DMS 273 treated with DMSO at 0.1 percent for 48 hours (cell line): ENCODE measurements at regions not wholly inside any gene's neighbourhood (a gene's known extent, or its start where the extent isn't known, plus 50 kb on each side); places are given as distances from the start of the nearest gene placed in this dataset.
"Not testable (repeated sequence)": the region's sequence is repeated elsewhere in the genome, so short reads cannot be mapped to it uniquely, and the experiment has no call there.

ENCODE experiments used
- DNase-seq: peaks from one replicate; lab custom pipeline; 2025; lab: John Stamatoyannopoulos, UW

DNA sequence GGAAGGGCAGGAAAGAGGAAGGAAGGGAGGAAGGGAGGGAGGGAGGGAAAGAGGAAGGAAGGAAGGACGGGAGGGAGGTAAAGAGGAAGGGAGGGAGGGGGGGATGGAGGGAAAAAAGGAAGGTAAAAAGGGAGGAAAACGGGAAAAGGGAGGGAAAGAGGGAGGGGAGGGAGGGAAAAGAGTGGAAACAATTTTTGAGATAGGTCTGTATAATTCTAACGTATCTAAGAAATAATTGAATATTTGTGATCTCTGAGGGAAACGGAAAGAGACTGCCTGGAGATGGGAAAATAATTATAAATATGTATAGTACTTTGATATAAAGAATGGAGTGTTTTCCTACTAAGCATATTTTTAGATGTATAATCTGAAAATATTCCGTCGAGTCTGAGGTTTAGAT, 158.2 kb upstream of the FOXK1 start:
- no peak for DNase-seq

- no peak for DNase-seq
These were observed 156.2 kb upstream of the FOXK1 start for GRCh38 chr7:4525884-4526283.

DNA sequence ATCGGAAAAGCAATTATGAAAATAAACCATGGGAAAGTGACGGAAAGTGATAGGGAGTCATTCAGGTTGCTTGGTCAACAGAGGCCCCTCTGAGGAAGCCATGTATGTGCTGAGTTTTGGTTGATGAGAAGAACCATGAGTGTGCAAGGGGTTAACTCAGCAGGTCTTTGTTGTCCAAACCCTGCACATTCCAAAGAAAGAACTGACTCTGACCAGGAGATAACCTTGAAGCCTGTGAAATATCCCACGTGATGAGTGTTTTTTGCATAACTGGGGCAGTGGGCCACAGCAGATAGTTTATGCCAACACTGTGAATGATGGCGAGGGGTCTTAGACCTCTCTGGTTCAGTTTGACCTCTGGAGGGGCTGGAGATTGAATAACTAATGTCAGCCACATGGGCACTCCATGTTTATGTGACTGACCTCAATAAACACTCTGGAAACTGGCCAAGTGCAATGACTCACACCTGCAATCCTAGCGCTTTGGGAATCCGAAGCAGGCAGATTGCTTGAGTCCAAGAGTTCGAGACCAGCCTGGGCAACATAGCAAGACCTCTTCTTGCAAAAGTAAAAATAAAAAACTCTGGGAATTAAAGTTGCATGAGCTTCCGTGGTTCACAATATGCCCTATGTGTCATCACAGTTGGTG, 154.0 kb upstream of the FOXK1 start:
- DNase-seq: no peak

DNA sequence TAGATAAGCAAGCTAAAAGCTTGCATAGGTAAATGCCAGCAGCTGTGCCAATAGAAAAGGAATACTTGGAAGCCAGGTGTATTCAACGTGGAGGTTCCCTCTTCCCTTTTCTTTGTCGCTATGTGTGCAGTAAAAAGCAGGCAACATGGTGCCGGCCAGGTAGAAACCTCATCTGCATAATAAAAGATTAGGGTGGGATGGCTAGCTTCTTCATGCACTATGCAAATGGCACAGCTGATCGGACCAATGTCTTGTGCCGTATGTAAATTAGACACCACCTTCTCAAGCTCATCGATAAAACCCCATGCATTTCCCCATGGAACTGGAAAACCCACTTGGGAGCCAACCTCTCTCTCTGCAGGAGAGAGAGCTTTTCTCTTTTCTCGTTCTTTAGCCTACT, 150.9 kb upstream of the FOXK1 start:
- no peak for DNase-seq

DNA sequence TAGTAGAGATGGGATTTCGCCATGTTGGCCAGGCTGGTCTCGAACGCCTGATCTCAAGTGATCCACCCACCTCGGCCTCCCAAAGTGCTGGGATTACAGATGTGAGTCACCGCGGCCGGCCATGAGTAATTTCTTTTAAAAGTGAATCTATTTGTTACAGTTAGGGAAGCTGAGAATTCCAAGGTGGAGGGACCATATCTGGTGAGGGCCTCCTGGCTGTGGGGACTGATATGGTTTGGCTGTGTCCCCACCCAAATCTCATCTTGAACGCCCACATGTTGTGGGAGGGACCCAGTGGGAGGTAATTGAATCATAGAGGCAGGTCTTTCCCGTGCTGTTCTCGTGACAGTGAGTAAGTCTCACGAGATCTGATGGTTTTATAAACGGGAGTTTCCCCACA, 148.8 kb upstream of the FOXK1 start:
- DNase-seq: not testable (repeated sequence)

DNA sequence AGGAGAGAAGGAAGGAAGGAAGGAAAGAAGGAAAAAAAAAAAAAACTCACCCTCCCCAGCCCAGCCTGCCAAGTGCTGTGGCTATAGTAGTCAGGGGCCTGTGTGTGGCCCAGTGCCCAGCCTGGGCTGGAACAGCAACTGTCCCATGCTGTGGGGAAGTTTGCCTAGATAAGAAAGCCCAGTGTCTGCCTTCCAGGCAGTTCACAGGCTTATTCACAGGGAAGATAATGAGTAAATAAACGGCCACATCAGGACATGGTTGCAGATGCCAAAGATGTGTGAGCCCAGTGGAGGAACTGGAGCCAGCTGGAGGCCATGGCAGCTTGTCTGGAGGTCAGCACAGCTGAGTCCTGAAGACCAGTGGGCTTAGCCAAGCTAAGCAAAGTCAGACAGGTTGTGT, 132.4 kb upstream of the FOXK1 start:
- DNase-seq: no peak

DNA sequence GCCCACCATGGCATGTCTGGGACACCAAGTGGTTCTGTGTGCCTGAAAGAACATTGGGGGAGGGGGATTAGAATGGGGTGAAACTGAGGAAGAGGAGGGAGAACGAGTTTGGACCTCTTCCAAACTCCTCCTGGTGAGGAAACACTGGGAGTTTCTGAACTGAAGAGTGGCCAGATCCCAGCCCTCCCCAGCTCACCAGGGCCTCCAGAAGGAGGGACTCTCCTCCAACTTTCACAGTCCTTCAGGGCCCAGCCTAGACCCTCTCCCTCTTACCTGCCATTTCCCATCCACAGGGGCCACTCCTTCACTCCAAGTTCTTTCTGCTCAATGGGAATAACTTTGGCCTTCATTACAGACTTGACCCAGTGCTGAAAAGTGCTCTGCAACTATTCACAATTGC, 132.0 kb upstream of the FOXK1 start:
- no peak for DNase-seq

DNA sequence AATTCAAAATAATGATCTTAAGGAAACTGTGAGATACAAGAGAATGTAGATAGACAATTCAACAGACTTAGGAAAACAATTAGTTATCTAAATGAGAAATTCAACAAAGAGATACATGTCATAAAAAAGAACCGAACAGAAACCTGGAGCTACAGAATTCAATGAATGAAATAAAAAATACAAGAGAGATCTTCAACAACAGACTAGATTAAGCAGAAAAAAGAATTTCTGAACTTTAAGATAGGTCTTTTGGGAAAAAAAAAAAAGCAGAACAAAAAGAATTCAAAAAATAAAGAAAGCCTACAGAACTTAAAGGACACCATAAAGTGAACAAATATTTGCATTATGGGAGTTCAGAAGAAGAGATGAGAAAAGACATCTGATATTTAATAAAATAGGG, 129.1 kb upstream of the FOXK1 start:
- no peak for DNase-seq

DNA sequence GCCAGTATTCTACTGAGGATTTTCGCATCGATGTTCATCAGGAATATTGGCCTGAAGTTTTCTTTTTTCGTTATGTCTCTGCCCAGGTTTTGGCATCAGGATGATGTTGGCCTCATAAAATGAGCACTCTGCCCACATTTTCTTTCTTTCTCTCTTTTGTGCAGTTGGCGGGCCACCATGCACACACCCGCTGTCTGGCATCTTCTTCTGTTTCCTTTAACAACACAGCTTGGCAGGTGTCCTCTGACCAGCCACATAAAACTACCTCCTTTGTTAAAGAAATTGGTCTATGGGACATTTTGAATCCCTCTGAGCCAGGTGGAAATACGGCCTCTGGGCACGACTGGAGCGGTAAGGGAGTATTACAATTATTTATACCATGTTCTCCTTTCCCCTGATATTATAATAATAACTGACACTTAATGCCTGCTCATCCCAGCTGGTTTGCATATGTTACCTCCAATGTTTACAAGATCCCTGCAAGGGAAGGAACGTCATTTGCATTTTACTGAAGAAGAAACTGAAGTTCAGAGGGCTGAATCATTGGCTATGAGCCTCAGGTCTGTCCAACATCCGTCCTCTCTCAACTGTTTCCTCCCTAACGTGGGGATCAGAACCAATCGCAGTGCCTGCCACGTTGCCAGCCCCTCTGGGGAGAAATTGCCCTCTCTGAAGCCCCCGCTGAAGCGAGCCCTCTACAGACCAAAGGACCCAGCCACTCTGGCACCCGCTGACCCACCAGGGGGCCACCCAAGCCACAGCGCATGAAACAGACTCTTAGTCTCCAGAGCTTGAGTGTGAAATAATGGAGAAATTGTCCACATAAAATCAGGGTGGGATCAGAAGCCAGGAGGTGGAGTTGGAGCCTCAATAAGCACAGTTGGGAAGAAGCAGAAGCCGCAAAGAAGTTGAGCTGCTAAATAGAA, 125.0 kb upstream of the FOXK1 start:
- no peak for DNase-seq

DNA sequence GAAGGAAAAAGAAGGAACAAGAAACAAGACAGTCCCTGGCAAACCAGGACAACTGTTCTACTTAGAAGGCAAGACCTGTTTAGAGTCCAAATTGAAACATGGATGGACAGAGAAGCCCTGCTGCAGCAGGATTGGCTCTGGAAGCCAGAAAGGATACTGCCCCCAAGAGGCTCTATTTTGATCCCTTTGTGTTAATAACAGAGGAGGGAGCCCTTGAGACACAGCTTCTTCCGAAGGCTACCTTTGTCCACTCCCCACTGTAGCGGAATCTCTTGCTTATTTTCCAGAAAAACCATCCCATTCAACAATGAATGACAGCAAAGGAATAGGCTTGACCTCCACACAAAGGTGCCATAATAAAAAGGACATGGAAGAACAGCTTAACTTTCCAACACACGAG, 120.3 kb upstream of the FOXK1 start:
- DNase-seq: no peak

- no peak for DNase-seq
These were observed 115.4 kb upstream of the FOXK1 start for GRCh38 chr7:4566714-4567113.

DNA sequence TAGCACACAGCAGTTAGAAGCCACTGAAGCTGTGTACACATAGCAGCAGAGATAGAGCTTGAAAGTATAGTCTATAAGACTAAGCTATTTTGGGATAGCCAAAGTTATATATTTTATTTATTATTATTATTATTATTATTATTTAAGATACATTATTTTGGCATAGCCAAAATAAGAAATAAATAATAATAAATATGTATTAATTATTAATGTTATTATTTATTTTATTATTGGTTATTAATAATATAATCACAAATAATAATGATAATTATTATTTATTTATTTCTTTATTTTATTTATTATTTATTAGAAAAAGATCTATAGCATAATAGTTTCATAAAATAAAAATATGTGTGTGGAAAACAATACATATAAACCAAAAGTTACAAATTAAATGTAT, 107.2 kb upstream of the FOXK1 start:
- DNase-seq: no peak

GRCh38 chr7:4575254-4575653, 106.8 kb upstream of the FOXK1 start:
- DNase-seq: no peak

DNA sequence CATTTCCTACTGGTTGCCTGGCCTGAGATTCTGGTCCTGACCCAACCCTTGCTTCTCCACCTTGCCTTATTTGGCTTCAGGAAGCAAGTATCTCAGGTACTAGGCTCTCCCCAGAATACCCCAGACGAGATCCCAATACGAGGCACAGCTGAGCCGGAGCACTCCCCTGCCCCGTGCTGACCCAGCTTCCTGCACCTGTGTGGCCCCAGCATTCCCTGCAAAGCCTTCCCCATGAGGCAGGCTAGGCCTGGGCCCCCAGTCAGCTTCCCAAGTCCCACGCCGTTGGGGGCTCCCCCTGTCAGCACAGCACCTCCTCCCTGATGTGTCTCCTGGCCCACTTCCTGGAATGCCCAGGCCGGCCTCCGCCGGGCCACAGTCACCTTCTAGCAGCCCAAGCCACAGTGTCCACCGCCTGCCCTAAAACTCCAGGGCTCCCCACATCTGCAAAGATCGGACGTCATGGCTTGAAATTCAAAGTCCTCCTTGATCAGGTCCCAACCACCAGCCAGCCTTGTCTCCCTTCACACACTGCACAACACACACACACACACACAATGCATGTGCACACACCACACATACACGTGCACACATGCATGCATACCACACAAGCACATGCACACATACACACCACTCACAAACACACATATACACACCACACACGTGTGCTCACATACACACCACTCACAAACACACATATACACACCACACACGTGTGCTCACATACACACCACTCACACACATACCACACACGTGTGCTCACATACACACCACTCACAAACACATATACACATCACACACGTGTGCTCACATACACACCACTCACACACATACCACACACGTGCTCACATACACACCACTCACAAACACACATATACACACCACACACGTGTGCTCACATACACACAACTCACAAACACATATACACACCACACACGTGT, 78.9 kb upstream of the FOXK1 start:
- no peak for DNase-seq

GRCh38 chr7:4603843-4604231, 78.3 kb upstream of the FOXK1 start:
- DNase-seq: no peak

GRCh38 chr7:4604456-4604940, 77.6 kb upstream of the FOXK1 start:
- DNase-seq: no peak

- no peak for DNase-seq
These were observed 75.3 kb upstream of the FOXK1 start for GRCh38 chr7:4606797-4607196.

DNA sequence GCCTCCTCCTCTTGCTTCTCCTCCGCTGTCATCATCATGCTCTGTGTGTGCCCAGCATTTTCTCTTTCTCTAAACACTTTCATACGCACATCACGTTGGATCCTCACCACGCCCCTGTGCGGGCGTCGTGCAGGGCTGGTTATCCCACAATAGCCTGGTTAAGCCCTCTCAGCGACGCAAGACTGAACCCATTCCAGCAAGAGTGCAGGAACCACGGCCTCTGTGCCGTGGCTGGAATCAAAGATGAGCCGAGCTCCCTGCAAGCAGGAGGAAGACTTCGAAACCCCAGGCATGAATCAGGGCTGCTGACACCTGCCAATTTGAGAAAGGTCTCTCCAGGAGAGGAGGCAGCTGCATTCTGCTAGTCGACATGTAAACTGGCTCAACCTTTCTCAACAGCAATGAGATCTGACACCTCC, 74.8 kb upstream of the FOXK1 start:
- DNase-seq: no peak

DNA sequence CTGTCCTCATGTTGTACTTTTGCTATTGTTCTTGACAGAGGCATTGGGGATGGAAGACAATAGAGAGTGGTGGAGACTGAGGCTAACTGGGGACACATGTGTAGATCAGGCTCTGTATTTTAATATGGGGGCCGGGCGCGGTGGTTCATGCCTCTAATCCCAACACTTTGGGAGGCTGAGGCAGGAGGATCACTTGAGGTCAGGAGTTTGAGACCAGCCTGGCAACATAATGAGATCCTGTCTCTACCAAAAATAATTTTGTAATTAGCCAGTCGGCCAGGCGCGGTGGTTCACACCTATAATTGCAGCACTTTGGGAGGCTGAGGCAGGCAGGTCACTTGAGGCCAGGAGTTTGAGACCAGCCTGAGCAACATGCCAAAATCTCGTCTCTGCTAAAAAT, 72.5 kb upstream of the FOXK1 start:
- DNase-seq: not testable (repeated sequence)

GRCh38 chr7:4610768-4611467, 71.2 kb upstream of the FOXK1 start:
- peak; percentile 54 for DNase-seq

DNA sequence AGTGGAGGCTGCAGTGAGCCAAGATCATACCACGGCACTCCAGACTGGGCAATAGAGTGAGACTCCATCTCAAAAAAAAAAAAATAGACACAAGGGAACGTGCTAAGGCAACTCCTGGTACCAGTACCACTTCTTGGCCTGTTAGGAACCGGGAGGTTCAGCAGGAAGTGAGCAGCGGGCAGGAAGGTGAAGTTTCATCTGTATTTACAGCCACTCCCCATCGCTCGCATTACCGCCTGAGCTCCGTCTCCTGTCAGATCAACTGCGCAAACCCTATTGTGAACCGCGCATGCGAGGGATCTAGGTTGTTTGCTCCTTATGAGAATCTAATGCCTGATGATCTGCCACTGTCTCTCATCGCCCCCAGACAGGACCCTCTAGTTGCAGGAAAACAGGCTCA, 69.9 kb upstream of the FOXK1 start:
- no peak for DNase-seq
